CD14-positive monocyte (primary cell): ENCODE measurements at regions not wholly inside any gene's neighbourhood (a gene's known extent, or its start where the extent isn't known, plus 50 kb on each side); places are given as distances from the start of the nearest gene placed in this dataset.

ENCODE experiments used
- DNase-seq, 3 donors: peaks; one replicate each; pipeline ENCODE4 v3.0.0-alpha.2; 2011 to 2022
- H2AFZ ChIP-seq: 2 replicates; pipeline ENCODE4 v1.6.0; 2012; ENCODE audit warnings: mild to moderate bottlenecking, low read depth, low read length, inconsistent platforms; ENCODE audit not compliant: insufficient read depth, poor library complexity, severe bottlenecking
- H3K27ac ChIP-seq, 2 donors: 1 replicate in 1 of 2; 2 replicates in 1 of 2; pipeline ENCODE4 v1.5.1; 2012 to 2013; ENCODE audit warnings: low read length in 2 of 2, control low read depth in 1 of 2, inconsistent platforms in 1 of 2, low read depth in 1 of 2, mild to moderate bottlenecking in 1 of 2
- H3K27me3 ChIP-seq, 2 donors: one replicate each; pipeline versions ENCODE4 v1.6.0 to v1.6.1; 2011 to 2013; ENCODE audit warnings: low read length in 2 of 2; ENCODE audit not compliant: control insufficient read depth in 2 of 2, insufficient read depth in 2 of 2
- H3K36me3 ChIP-seq, 2 donors: replicated peaks in 1 of 2; 1 replicate in 1 of 2; 2 replicates in 1 of 2; pipeline versions ENCODE4 v1.5.1 to v1.6.1; 2012 to 2013; ENCODE audit warnings: low read length in 2 of 2, control low read depth in 1 of 2, inconsistent platforms in 1 of 2, mild to moderate bottlenecking in 1 of 2; ENCODE audit not compliant: insufficient read depth in 2 of 2, control insufficient read depth in 1 of 2
- H3K4me1 ChIP-seq, 2 donors: 1 replicate in 1 of 2; 2 replicates in 1 of 2; pipeline versions ENCODE4 v1.5.1 to v1.6.1; 2012 to 2013; ENCODE audit warnings: low read length in 2 of 2, control low read depth in 1 of 2, inconsistent platforms in 1 of 2, mild to moderate bottlenecking in 1 of 2, moderate library complexity in 1 of 2; ENCODE audit not compliant: insufficient read depth in 2 of 2, control insufficient read depth in 1 of 2
- H3K4me2 ChIP-seq: replicated peaks from 2 replicates; pipeline ENCODE3; 2012; ENCODE audit warnings: low read length, moderate library complexity, mild to moderate bottlenecking; ENCODE audit not compliant: poor library complexity, severe bottlenecking; ENCODE audit errors: extremely low read depth
- H3K4me3 ChIP-seq, 3 experiments: fragments of 200-600 bp in 1 of 3; sonication (generic) in 1 of 3; replicated peaks in 1 of 3; 1 replicate in 2 of 3; 2 replicates in 1 of 3; pipeline ENCODE4 v1.5.1; 2011 to 2013; ENCODE audit warnings: low read length in 3 of 3, mild to moderate bottlenecking in 3 of 3, control low read depth in 2 of 3, low read depth in 2 of 3, inconsistent platforms in 1 of 3, moderate library complexity in 1 of 3
- H3K79me2 ChIP-seq: 2 replicates; pipeline ENCODE4 v1.6.0; 2012; ENCODE audit warnings: mild to moderate bottlenecking, control low read depth, inconsistent platforms, low read length, moderate library complexity; ENCODE audit not compliant: insufficient read depth
- H3K9ac ChIP-seq: 2 replicates; pipeline ENCODE4 v1.6.0; 2017; ENCODE audit warnings: low read length, mild to moderate bottlenecking; ENCODE audit not compliant: insufficient read depth, poor library complexity, severe bottlenecking
- H3K9me3 ChIP-seq, 2 donors: replicated peaks in 1 of 2; 1 replicate in 1 of 2; 2 replicates in 1 of 2; pipeline versions ENCODE4 v1.5.1 to v1.6.1; 2012 to 2013; ENCODE audit warnings: low read length in 2 of 2, control low read depth in 1 of 2; ENCODE audit not compliant: control insufficient read depth in 1 of 2, insufficient read depth in 1 of 2
- H4K20me1 ChIP-seq: 2 replicates; pipeline ENCODE4 v1.6.0; 2012; ENCODE audit warnings: mild to moderate bottlenecking, low read length, control low read depth, moderate library complexity; ENCODE audit not compliant: insufficient read depth
- H3K27ac Mint-ChIP-seq, 7 donors: one replicate each; pipeline ENCODE4 v1.8.0; 2020; ENCODE audit warnings: mild to moderate bottlenecking in 7 of 7, mixed read lengths in 7 of 7, moderate library complexity in 6 of 7, inconsistent platforms in 2 of 7
- H3K27me3 Mint-ChIP-seq, 3 donors: one replicate each; pipeline ENCODE4 v1.8.0; 2021 to 2022; ENCODE audit warnings: low read depth in 3 of 3, mild to moderate bottlenecking in 3 of 3, mixed read lengths in 3 of 3, moderate library complexity in 3 of 3, inconsistent platforms in 1 of 3
- H3K36me3 Mint-ChIP-seq, 2 donors: one replicate each; pipeline ENCODE4 v1.8.0; 2020; ENCODE audit warnings: mixed read lengths in 2 of 2, inconsistent platforms in 1 of 2, mild to moderate bottlenecking in 1 of 2
- H3K4me1 Mint-ChIP-seq: one replicate; pipeline ENCODE4 v1.8.0; 2020; ENCODE audit warnings: mild to moderate bottlenecking, mixed read lengths
- H3K4me3 Mint-ChIP-seq, 2 donors: one replicate each; pipeline ENCODE4 v1.8.0; 2020; ENCODE audit warnings: mild to moderate bottlenecking in 2 of 2, mixed read lengths in 2 of 2, moderate library complexity in 1 of 2
- H3K9me3 Mint-ChIP-seq, 7 donors: one replicate each; pipeline ENCODE4 v1.8.0; 2020 to 2022; ENCODE audit warnings: mixed read lengths in 7 of 7, mild to moderate bottlenecking in 6 of 7, moderate library complexity in 6 of 7, inconsistent platforms in 2 of 7
- intact Hi-C, 2 donors: fragments of 100-400 bp; cut with micrococcal nuclease; formaldehyde crosslinking; loops; one replicate each; pipeline versions ENCODE4 v1.15.0 to v1.15.1; 2023
- TF ChIP-seq, protein P1 (sequence below): fragments of 200-600 bp; IDR thresholded peaks from one replicate; pipeline ENCODE4 v1.8.0; 2022; ENCODE audit warnings: antibody characterized with exemption, mild to moderate bottlenecking

DNA sequence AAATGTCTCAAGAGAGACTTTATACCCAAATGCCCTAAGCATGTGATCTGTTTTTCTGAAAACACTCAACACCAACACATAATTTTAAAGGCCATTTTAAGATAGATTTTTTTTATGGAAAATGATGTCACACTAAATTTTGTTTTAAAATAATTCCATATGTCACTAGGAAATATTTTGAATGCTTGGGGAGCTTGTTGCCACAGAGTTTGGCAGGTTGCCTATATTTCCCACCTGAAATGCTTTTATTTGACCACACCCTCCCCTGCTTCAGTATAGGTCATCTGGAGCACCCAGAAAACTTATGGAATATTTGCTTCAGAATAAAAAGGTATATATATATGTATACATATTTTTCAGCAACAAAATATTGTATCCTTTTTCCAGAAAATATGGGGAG, 180.0 kb upstream of the ANK3 start:
- peaks cover 0 to 5% of the 10 kb centered on the region in 2 donors for H3K9me3 ChIP-seq
- H3K4me1 ChIP-seq, result peaks cover 0 to 4% of the 10 kb centered on the region in 2 donors
- TF ChIP-seq, protein P1, sequence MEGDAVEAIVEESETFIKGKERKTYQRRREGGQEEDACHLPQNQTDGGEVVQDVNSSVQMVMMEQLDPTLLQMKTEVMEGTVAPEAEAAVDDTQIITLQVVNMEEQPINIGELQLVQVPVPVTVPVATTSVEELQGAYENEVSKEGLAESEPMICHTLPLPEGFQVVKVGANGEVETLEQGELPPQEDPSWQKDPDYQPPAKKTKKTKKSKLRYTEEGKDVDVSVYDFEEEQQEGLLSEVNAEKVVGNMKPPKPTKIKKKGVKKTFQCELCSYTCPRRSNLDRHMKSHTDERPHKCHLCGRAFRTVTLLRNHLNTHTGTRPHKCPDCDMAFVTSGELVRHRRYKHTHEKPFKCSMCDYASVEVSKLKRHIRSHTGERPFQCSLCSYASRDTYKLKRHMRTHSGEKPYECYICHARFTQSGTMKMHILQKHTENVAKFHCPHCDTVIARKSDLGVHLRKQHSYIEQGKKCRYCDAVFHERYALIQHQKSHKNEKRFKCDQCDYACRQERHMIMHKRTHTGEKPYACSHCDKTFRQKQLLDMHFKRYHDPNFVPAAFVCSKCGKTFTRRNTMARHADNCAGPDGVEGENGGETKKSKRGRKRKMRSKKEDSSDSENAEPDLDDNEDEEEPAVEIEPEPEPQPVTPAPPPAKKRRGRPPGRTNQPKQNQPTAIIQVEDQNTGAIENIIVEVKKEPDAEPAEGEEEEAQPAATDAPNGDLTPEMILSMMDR, result no peak
- H3K9ac ChIP-seq, result no peak overlapping the region
- intact Hi-C loops, result no loop called here
- Mint-ChIP-seq H3K36me3 (no peaks in the 10 kb centered on the region), H3K4me1 (peaks cover 11% of the 10 kb centered on the region), H3K4me3 (no peak overlapping the region), H3K27me3 (peaks cover 4 to 10% (median 9%) of the 10 kb centered on the region in 3 donors), H3K27ac (no peak overlapping the region), H3K9me3 (peaks cover 0 to 9% (median 5%) of the 10 kb centered on the region in 7 donors)
- no peak overlapping the region for H3K4me3 ChIP-seq
- no peaks in the 10 kb centered on the region for H3K36me3 ChIP-seq
- H3K27me3 ChIP-seq, result peaks cover 0 to 4% of the 10 kb centered on the region in 2 donors
- H3K4me2 ChIP-seq, result no peak overlapping the region
- H2AFZ ChIP-seq, result no peak overlapping the region
- no peaks in the 10 kb centered on the region for H3K79me2 ChIP-seq
- H3K27ac ChIP-seq, result no peak overlapping the region
- no peaks in the 10 kb centered on the region for H4K20me1 ChIP-seq
- DNase-seq, result no peak

DNA sequence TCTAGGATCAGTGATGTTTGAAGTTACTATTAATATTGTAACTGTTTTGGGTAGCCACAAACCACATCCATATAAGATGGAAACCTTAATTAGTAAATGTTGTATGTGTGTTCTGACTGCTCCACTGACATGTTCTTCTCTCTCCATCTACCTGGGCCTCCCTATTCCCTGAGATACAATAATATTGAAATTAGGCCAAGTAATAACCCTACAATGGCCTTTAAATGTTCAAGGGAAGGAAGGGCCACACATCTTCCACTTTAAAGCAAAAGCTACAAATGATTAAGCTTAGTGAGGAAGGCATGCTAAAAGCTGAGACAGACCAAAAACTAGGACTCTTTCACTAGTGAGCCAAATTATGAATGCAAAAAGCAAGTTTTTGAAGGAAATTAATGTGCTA, 176.4 kb upstream of the ANK3 start:
- no peak overlapping the region for H3K4me3 ChIP-seq
- Mint-ChIP-seq H3K27ac (no peak overlapping the region), H3K4me1 (peaks cover 7% of the 10 kb centered on the region), H3K4me3 (no peak overlapping the region), H3K36me3 (no peaks in the 10 kb centered on the region), H3K27me3 (peaks cover 0 to 2% (median 2%) of the 10 kb centered on the region in 3 donors), H3K9me3 (peaks cover 3 to 9% (median 5%) of the 10 kb centered on the region in 7 donors)
- intact Hi-C loops, result no loop called here
- peaks cover 2 to 3% of the 10 kb centered on the region in 2 donors for H3K4me1 ChIP-seq
- no peaks in the 10 kb centered on the region for H3K27me3 ChIP-seq
- no peak overlapping the region for H3K27ac ChIP-seq
- TF ChIP-seq, protein P1, result no peak
- DNase-seq, result no peak
- no peak overlapping the region for H3K9ac ChIP-seq
- H3K36me3 ChIP-seq, result no peaks in the 10 kb centered on the region
- no peaks in the 10 kb centered on the region for H3K79me2 ChIP-seq
- H3K4me2 ChIP-seq, result no peak overlapping the region
- H2AFZ ChIP-seq, result no peak overlapping the region
- H4K20me1 ChIP-seq, result no peaks in the 10 kb centered on the region
- H3K9me3 ChIP-seq, result peaks cover 0 to 5% of the 10 kb centered on the region in 2 donors
